ENCODE measurements at regions not wholly inside any gene's neighbourhood (a gene's known extent, or its start where the extent isn't known, plus 50 kb on each side); places are given as distances from the start of the nearest gene placed in this dataset.
"Not testable (repeated sequence)": the region's sequence is repeated elsewhere in the genome, so short reads cannot be mapped to it uniquely, and the experiment has no call there.

GRCh38 chr2:95757988-95758387 lies 166.2 kb downstream of the TRIM43 start:
- ATAC-seq (ENCODE audit: poor library complexity) = no peak
- DNase-seq = no peak
- intact Hi-C loops (cut with DNase I) = no loop called here

- intact Hi-C loops (cut with DNase I) = no loop called here
- ATAC-seq (ENCODE audit: poor library complexity) = no peak
These were observed 167.9 kb downstream of the TRIM43 start for GRCh38 chr2:95759481-95760246.

GRCh38 chr2:95760806-95761525 lies 169.2 kb downstream of the TRIM43 start:
- intact Hi-C loops (cut with DNase I) = no loop called here
- ATAC-seq (ENCODE audit: poor library complexity) = no peak
- DNase-seq = no peak

More at GRCh38 chr2:95759481-95760246, 167.9 kb downstream of the TRIM43 start:
- DNase-seq = no peak

- intact Hi-C loops (cut with DNase I) = no loop called here
- ATAC-seq (ENCODE audit: poor library complexity) = no peak
- DNase-seq = no peak
These were observed 169.8 kb downstream of the TRIM43 start for GRCh38 chr2:95761556-95761955.

- ATAC-seq (ENCODE audit: poor library complexity); DNase-seq; intact Hi-C loops (cut with DNase I): not testable (repeated sequence)
These were observed 170.5 kb downstream of the TRIM43 start for GRCh38 chr2:95762023-95763021.

- intact Hi-C loops (cut with DNase I); ATAC-seq (ENCODE audit: poor library complexity); DNase-seq: not testable (repeated sequence)
These were observed 171.3 kb downstream of the TRIM43 start for GRCh38 chr2:95763074-95763473.

- intact Hi-C loops (cut with DNase I); DNase-seq; ATAC-seq (ENCODE audit: poor library complexity): not testable (repeated sequence)
These were observed 173.2 kb downstream of the TRIM43 start for GRCh38 chr2:95764966-95765365.

- ATAC-seq (ENCODE audit: poor library complexity); DNase-seq; intact Hi-C loops (cut with DNase I): not testable (repeated sequence)
These were observed 174.4 kb downstream of the TRIM43 start for GRCh38 chr2:95765925-95766910.

GRCh38 chr2:95767531-95767930 lies 175.7 kb downstream of the TRIM43 start:
- DNase-seq; ATAC-seq (ENCODE audit: poor library complexity); intact Hi-C loops (cut with DNase I): not testable (repeated sequence)

- ATAC-seq (ENCODE audit: poor library complexity); intact Hi-C loops (cut with DNase I); DNase-seq: not testable (repeated sequence)
These were observed 176.1 kb downstream of the TRIM43 start for GRCh38 chr2:95767950-95768349.

- ATAC-seq (ENCODE audit: poor library complexity); DNase-seq; intact Hi-C loops (cut with DNase I): not testable (repeated sequence)
These were observed 177.5 kb downstream of the TRIM43 start for GRCh38 chr2:95769256-95769655.

GRCh38 chr2:95770726-95771125 lies 178.9 kb downstream of the TRIM43 start:
- intact Hi-C loops (cut with DNase I); ATAC-seq (ENCODE audit: poor library complexity); DNase-seq: not testable (repeated sequence)

GRCh38 chr2:95774322-95775192 lies 182.8 kb downstream of the TRIM43 start:
- intact Hi-C loops (cut with DNase I); ATAC-seq (ENCODE audit: poor library complexity): not testable (repeated sequence)

GRCh38 chr2:95775193-95775531 lies 183.4 kb downstream of the TRIM43 start:
- ATAC-seq (ENCODE audit: poor library complexity); DNase-seq; intact Hi-C loops (cut with DNase I): not testable (repeated sequence)

More at GRCh38 chr2:95774322-95775192, 182.8 kb downstream of the TRIM43 start:
- DNase-seq = not testable (repeated sequence)
